ENCODE measurements at regions not wholly inside any gene's neighbourhood (a gene's known extent, or its start where the extent isn't known, plus 50 kb on each side); places are given as distances from the start of the nearest gene placed in this dataset.
"Not testable (repeated sequence)": the region's sequence is repeated elsewhere in the genome, so short reads cannot be mapped to it uniquely, and the experiment has no call there.

GRCh38 chr7:136389933-136390332 is 412.8 kb upstream of the MTPN start:
- TF ChIP-seq CTCF (IDR thresholded peaks at IDR 0.05): no peak
- DNase-seq: no peak
- no peaks in the 10 kb centered on the region for H3K4me1 Mint-ChIP-seq
- no peaks in the 10 kb centered on the region for H3K36me3 Mint-ChIP-seq (ENCODE audit: low read depth)
- H3K27me3 Mint-ChIP-seq (ENCODE audit: low read depth, poor library complexity): no peaks in the 10 kb centered on the region
- H3K27ac Mint-ChIP-seq: no peak overlapping the region
- H3K9me3 Mint-ChIP-seq: no peaks in the 10 kb centered on the region
- no peak overlapping the region for H3K4me3 Mint-ChIP-seq

GRCh38 chr7:136386876-136387275 is 409.7 kb upstream of the MTPN start:
- Mint-ChIP-seq H3K4me3 (no peak overlapping the region), H3K36me3 (ENCODE audit: low read depth) (no peaks in the 10 kb centered on the region), H3K9me3 (no peaks in the 10 kb centered on the region), H3K27ac (no peak overlapping the region), H3K4me1 (no peaks in the 10 kb centered on the region), H3K27me3 (ENCODE audit: low read depth, poor library complexity) (no peaks in the 10 kb centered on the region)
- DNase-seq: no peak
- TF ChIP-seq CTCF (IDR thresholded peaks at IDR 0.05): no peak

GRCh38 chr7:136371409-136371808 is 394.2 kb upstream of the MTPN start:
- not testable (repeated sequence) for H3K9me3 Mint-ChIP-seq; H3K27ac Mint-ChIP-seq; H3K4me1 Mint-ChIP-seq; H3K4me3 Mint-ChIP-seq; DNase-seq; H3K27me3 Mint-ChIP-seq (ENCODE audit: low read depth, poor library complexity); H3K36me3 Mint-ChIP-seq (ENCODE audit: low read depth)

GRCh38 chr7:136370137-136370536 is 393.0 kb upstream of the MTPN start:
- Mint-ChIP-seq H3K36me3 (ENCODE audit: low read depth) (no peaks in the 10 kb centered on the region), H3K9me3 (no peaks in the 10 kb centered on the region), H3K4me3 (no peak overlapping the region), H3K27me3 (ENCODE audit: low read depth, poor library complexity) (no peaks in the 10 kb centered on the region), H3K4me1 (no peaks in the 10 kb centered on the region), H3K27ac (no peak overlapping the region)
- no peak for DNase-seq
- TF ChIP-seq CTCF (IDR thresholded peaks at IDR 0.05): no peak

GRCh38 chr7:136369225-136369624 is 392.1 kb upstream of the MTPN start:
- Mint-ChIP-seq H3K27ac (no peak overlapping the region), H3K4me3 (no peak overlapping the region), H3K9me3 (no peaks in the 10 kb centered on the region), H3K36me3 (ENCODE audit: low read depth) (no peaks in the 10 kb centered on the region), H3K27me3 (ENCODE audit: low read depth, poor library complexity) (no peaks in the 10 kb centered on the region), H3K4me1 (no peaks in the 10 kb centered on the region)
- TF ChIP-seq CTCF (IDR thresholded peaks at IDR 0.05): no peak
- no peak for DNase-seq

- H3K4me3 Mint-ChIP-seq: no peak overlapping the region
- peaks cover 6% of the 10 kb centered on the region for H3K4me1 Mint-ChIP-seq
- no peak overlapping the region for H3K27ac Mint-ChIP-seq
- H3K9me3 Mint-ChIP-seq: no peaks in the 10 kb centered on the region
- no peak for DNase-seq
- H3K27me3 Mint-ChIP-seq (ENCODE audit: low read depth, poor library complexity): peaks cover 4% of the 10 kb centered on the region
- TF ChIP-seq CTCF (IDR thresholded peaks at IDR 0.05): no peak
- H3K36me3 Mint-ChIP-seq (ENCODE audit: low read depth): no peaks in the 10 kb centered on the region
These were observed 382.3 kb upstream of the MTPN start for GRCh38 chr7:136359333-136359903.
